Pancreas (tissue), 10 donors: ENCODE measurements at regions not wholly inside any gene's neighbourhood (a gene's known extent, or its start where the extent isn't known, plus 50 kb on each side); places are given as distances from the start of the nearest gene placed in this dataset.

ENCODE experiments used
- ATAC-seq, 4 donors: fragments of 200-7000 bp; cut with Tn5 transposase; one replicate each; pipeline versions ENCODE4 v1.8.0 to v1.9.1; 2020; ENCODE audit warnings: mild to moderate bottlenecking in 4 of 4, moderate library complexity in 4 of 4
- DNase-seq, 6 donors: peaks; one replicate each; pipeline ENCODE4 v3.0.0-alpha.2; 2020
- FAIRE-seq: peaks from 2 replicates; lab custom pipeline; 2012; peaks lifted over from hg19 to GRCh38; lab: Jason Lieb, UNC
- H3K27ac ChIP-seq, 4 donors: fragments of 200-600 bp; sonication (generic); 1 replicate in 3 of 4; 2 replicates in 1 of 4; pipeline versions ENCODE4 v1.5.0 to v1.8.0; 2020
- H3K27me3 ChIP-seq, 4 donors: fragments of 200-600 bp; one replicate each; pipeline ENCODE4 v1.8.0; 2021
- H3K36me3 ChIP-seq, 3 donors: fragments of 200-600 bp; sonication (generic) in 1 of 3; one replicate each; pipeline versions ENCODE4 v1.5.0 to v1.8.0; 2020 to 2021
- H3K4me1 ChIP-seq, 3 donors: fragments of 200-600 bp; one replicate each; pipeline ENCODE4 v1.8.0; 2021
- H3K4me3 ChIP-seq, 4 donors: fragments of 200-600 bp; sonication (generic) in 2 of 4; one replicate each; pipeline versions ENCODE4 v1.5.0 to v1.8.0; 2020 to 2021
- H3K9me3 ChIP-seq, 4 donors: fragments of 200-600 bp; one replicate each; pipeline ENCODE4 v1.8.0; 2021
- WGBS, 2 donors: extraction: QIAGEN DNeasy Blood & Tissue Kit; methylation state at CpG; one replicate each; pipeline ENCODE4 v1.1.7; 2013; 5-methylcytosine and 5-hydroxymethylcytosine counted together
- intact Hi-C, 3 donors: fragments of 100-400 bp; cut with DNase I; formaldehyde crosslinking; loops; one replicate each; pipeline versions ENCODE4 v1.11.1 to v1.14.2; 2022
- TF ChIP-seq, protein P1 (sequence below), 4 donors: fragments of 200-600 bp; sonication (generic) in 3 of 4; IDR thresholded peaks; one replicate each; pipeline versions ENCODE4 v1.5.0 to v1.8.0; 2021; ENCODE audit warnings: antibody characterized with exemption in 4 of 4
- donor health status: healthy with polysubstance abuse.
- donor health status: DM: no; HTN: no; CAD: no; lungs with moderate emphysema.
- donor health status: DM: no; HTN: no; CAD: no.
- donor health status: control.
- donor health status: control.
- donor health status: Bipolar disorder and iron deficiency.
- donor health status: DM: yes; HTN: yes; CAD: no.
- donor health status: DM: no; HTN: no; CAD: no.
- donor health status: DM: no; HTN: no; CAD: no.
- donor health status: DM: yes; HTN: yes; CAD: no.

DNA sequence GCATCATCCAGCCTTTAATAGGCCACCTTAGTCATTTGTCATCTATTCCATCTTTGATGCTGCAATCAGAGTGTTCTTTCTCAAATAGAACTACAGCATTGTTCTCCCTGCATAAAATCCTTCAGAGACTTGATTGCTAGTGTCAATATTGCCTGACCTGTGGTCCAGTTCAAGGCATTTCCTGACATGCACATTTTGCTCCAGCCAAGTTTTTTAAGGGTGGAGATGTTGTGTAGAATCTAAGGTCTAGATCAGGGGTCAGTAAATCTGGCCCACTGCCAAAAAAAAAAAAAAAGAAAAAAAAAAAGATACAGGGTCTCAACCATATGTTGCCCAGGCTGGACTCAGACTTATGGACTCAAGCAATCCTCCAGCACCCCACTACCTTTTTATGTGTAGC, 354.4 kb downstream of the FRK start:
- Histone ChIP-seq H3K27ac (no peak overlapping the region), H3K9me3 (no peaks in the 10 kb centered on the region), H3K4me3 (no peak overlapping the region), H3K4me1 (no peaks in the 10 kb centered on the region), H3K27me3 (no peaks in the 10 kb centered on the region), H3K36me3 (no peaks in the 10 kb centered on the region)
- TF ChIP-seq, protein P1, sequence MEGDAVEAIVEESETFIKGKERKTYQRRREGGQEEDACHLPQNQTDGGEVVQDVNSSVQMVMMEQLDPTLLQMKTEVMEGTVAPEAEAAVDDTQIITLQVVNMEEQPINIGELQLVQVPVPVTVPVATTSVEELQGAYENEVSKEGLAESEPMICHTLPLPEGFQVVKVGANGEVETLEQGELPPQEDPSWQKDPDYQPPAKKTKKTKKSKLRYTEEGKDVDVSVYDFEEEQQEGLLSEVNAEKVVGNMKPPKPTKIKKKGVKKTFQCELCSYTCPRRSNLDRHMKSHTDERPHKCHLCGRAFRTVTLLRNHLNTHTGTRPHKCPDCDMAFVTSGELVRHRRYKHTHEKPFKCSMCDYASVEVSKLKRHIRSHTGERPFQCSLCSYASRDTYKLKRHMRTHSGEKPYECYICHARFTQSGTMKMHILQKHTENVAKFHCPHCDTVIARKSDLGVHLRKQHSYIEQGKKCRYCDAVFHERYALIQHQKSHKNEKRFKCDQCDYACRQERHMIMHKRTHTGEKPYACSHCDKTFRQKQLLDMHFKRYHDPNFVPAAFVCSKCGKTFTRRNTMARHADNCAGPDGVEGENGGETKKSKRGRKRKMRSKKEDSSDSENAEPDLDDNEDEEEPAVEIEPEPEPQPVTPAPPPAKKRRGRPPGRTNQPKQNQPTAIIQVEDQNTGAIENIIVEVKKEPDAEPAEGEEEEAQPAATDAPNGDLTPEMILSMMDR (IDR thresholded peaks at IDR 0.05) = no peak
- ATAC-seq = peak in 1 of 4 donors; percentile 37
- DNase-seq = no peak
- no peak for FAIRE-seq
- intact Hi-C loops = no loop called here

DNA sequence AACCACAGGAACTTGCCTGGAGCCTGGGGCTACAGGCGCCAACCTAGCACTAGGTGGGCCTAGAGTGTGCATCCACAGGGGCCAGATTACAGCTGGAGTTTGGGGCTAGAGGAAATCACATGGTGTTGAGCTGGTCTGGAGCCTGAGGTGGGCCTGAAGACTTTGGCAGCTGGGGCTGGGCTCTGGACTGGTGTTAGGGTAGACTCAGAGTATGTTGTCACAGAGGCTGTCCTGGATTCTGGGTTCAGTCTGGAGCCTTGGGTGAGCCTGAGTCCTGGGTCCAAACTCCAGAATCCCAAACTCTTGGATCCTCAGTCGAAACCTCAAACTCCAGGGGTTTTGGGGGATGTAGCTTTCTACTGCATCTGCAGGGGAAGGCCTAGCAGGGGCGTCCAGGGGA, 356.7 kb downstream of the FRK start:
- ATAC-seq = no peak
- intact Hi-C loops = no loop called here
- Histone ChIP-seq H3K27ac (no peak overlapping the region), H3K27me3 (no peaks in the 10 kb centered on the region), H3K36me3 (no peaks in the 10 kb centered on the region), H3K4me1 (no peaks in the 10 kb centered on the region), H3K9me3 (no peaks in the 10 kb centered on the region), H3K4me3 (no peak overlapping the region)
- TF ChIP-seq, protein P1 (IDR thresholded peaks at IDR 0.05) = no peak
- WGBS, 2 donors = 80 to 95% methylated on average over 3 of the region's 3 CpGs
- FAIRE-seq = no peak
- DNase-seq = peak in 1 of 6 donors; percentile 32

DNA sequence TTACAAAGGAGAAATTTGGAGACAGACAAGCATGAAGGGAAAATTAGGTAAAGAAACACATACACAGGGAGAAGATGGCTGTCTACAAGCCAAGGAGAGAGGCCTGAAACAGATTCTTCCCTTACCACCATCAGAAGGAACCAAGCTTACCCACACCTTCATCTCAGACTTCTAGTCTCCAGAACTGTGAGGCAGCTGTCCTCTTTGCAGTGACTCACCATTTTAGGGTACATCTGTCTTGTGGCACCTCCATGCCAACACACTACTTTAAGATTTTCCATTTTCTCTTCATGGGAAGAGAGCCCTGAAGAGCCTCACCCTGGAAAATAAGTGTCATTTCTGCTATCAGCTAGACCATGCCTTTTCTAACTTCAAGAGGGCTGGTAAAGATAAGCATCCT, 369.3 kb downstream of the FRK start:
- Histone ChIP-seq H3K27me3 (no peaks in the 10 kb centered on the region), H3K4me1 (no peaks in the 10 kb centered on the region), H3K4me3 (no peak overlapping the region), H3K27ac (no peak overlapping the region), H3K36me3 (no peaks in the 10 kb centered on the region), H3K9me3 (no peaks in the 10 kb centered on the region)
- TF ChIP-seq, protein P1 (IDR thresholded peaks at IDR 0.05) = no peak
- DNase-seq (no peak), FAIRE-seq (no peak), ATAC-seq (no peak)
- intact Hi-C loops = no loop called here

DNA sequence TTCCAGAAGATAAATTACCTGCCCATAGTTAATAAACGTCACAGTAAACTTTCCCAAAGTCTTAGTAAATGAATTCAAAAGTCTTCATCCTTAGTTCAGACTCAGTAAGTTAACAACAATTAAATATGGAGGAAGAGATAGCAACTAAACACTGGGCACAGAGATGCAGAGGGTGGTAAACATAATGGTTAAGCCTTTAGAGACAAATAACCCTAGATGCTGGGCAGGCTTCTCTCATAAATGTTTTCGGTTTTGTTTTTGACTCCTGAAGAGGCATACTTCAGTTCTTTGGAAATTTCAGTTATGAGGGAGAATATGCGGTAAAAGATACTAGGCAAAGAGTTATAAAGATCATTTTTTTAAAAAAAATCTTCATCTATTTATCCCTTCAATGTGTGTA, 369.8 kb downstream of the FRK start:
- TF ChIP-seq, protein P1 (IDR thresholded peaks at IDR 0.05) = no peak
- no peaks in the 10 kb centered on the region for H3K9me3 ChIP-seq
- intact Hi-C loops = no loop called here
- H3K4me3 ChIP-seq = no peak overlapping the region
- WGBS, 2 donors = 74% methylated on average over 3 of the region's 3 CpGs
- no peak for ATAC-seq
- peaks cover 0 to 2% (median 0%) of the 10 kb centered on the region in 4 donors for H3K27me3 ChIP-seq
- no peak overlapping the region for H3K27ac ChIP-seq
- H3K36me3 ChIP-seq = no peaks in the 10 kb centered on the region
- no peak for FAIRE-seq
- no peak for DNase-seq
- no peaks in the 10 kb centered on the region for H3K4me1 ChIP-seq

DNA sequence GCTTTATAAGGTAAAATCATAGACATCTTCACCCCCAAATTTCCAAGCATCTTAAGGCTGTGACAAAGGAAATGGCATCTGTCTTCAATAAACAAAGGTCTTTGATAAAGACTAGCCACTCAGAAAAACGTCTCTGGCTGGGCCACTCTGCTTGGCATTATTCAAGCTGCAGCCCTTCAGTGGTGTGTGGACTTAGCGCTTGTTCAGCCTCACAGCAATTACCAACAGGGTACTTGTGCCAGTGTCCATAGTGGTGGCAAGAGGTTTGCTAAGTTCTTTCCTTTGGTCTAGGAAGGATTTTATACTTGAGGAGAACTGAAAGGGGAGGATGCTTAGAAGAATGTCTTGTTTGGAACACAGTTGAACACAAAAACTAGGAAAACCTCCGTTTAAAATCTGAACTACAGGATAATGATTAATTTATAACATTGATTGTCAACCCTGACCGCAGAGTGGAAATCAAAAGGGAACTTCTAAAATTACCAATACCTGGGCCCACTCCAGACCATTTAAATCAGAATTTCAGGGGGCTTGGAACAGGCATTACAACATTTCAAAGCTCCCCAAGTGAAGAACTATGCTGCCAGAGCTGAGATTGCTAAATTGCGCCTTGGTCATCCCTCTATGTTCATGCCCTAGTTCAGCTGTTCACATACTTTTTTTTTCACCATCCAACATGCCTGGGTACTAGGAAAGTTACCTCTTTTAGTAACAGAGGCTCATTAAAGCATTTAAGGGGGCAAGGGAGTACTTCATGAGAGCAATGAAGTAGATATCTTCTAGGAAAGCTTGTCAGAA, 378.5 kb downstream of the FRK start:
- Histone ChIP-seq H3K4me1 (no peaks in the 10 kb centered on the region), H3K27ac (no peak overlapping the region), H3K9me3 (no peaks in the 10 kb centered on the region), H3K27me3 (peaks cover 0 to 10% (median 0%) of the 10 kb centered on the region in 4 donors), H3K4me3 (no peak overlapping the region), H3K36me3 (no peaks in the 10 kb centered on the region)
- no peak for FAIRE-seq
- no peak for DNase-seq
- ATAC-seq = no peak
- WGBS, 2 donors = 47% methylated on average over 5 of the region's 5 CpGs
- TF ChIP-seq, protein P1 (IDR thresholded peaks at IDR 0.05) = no peak
- intact Hi-C loops = no loop called here
